ENCODE measurements at regions not wholly inside any gene's neighbourhood (a gene's known extent, or its start where the extent isn't known, plus 50 kb on each side); places are given as distances from the start of the nearest gene placed in this dataset.

- TF ChIP-seq CTCF (conservative IDR thresholded peaks at IDR 0.05; ENCODE audit: low read length): no peak
- no peak overlapping the region for H3K4me3 ChIP-seq (ENCODE audit: low read length)
- DNase-seq (ENCODE audit: low read depth): no peak
Observed at GRCh38 chr13:40318366-40318765, 348.1 kb downstream of the FOXO1 start.

GRCh38 chr13:40319699-40320579, 346.5 kb downstream of the FOXO1 start:
- no peak overlapping the region for H3K4me3 ChIP-seq (ENCODE audit: low read length)
- no peak for DNase-seq (ENCODE audit: low read depth)
- TF ChIP-seq CTCF (conservative IDR thresholded peaks at IDR 0.05; ENCODE audit: low read length): no peak

- H3K4me3 ChIP-seq (ENCODE audit: low read length): no peak overlapping the region
- no peak for DNase-seq (ENCODE audit: low read depth)
- no peak for TF ChIP-seq CTCF (conservative IDR thresholded peaks at IDR 0.05; ENCODE audit: low read length)
Observed at GRCh38 chr13:40328091-40328490, 338.4 kb downstream of the FOXO1 start.

- no peak for DNase-seq (ENCODE audit: low read depth)
- no peak overlapping the region for H3K4me3 ChIP-seq (ENCODE audit: low read length)
- TF ChIP-seq CTCF (conservative IDR thresholded peaks at IDR 0.05; ENCODE audit: low read length): no peak
Observed at GRCh38 chr13:40329781-40330485, 336.5 kb downstream of the FOXO1 start.

- TF ChIP-seq CTCF (conservative IDR thresholded peaks at IDR 0.05; ENCODE audit: low read length): no peak
- DNase-seq (ENCODE audit: low read depth): no peak
- H3K4me3 ChIP-seq (ENCODE audit: low read length): no peak overlapping the region
Observed at GRCh38 chr13:40330950-40331349, 335.5 kb downstream of the FOXO1 start.

- no peak for DNase-seq (ENCODE audit: low read depth)
- TF ChIP-seq CTCF (conservative IDR thresholded peaks at IDR 0.05; ENCODE audit: low read length): no peak
- H3K4me3 ChIP-seq (ENCODE audit: low read length): no peak overlapping the region
Observed at GRCh38 chr13:40331802-40332201, 334.6 kb downstream of the FOXO1 start.

- DNase-seq (ENCODE audit: low read depth): no peak
- H3K4me3 ChIP-seq (ENCODE audit: low read length): no peak overlapping the region
- TF ChIP-seq CTCF (conservative IDR thresholded peaks at IDR 0.05; ENCODE audit: low read length): no peak
Observed at GRCh38 chr13:40333226-40333625, 333.2 kb downstream of the FOXO1 start.

All from AG10803 (cell line).